PFSK-1 (cell line): ENCODE measurements at regions not wholly inside any gene's neighbourhood (a gene's known extent, or its start where the extent isn't known, plus 50 kb on each side); places are given as distances from the start of the nearest gene placed in this dataset.

Source experiments
- FOXP2 ChIP-seq: optimal IDR thresholded peaks from 2 replicates; pipeline ENCODE3; 2011; ENCODE audit warnings: borderline replicate concordance, control low read depth, inconsistent platforms; ENCODE audit not compliant: insufficient read depth; ENCODE audit errors: extremely low read length, extremely low read depth
- POLR2AphosphoS5 ChIP-seq: IDR thresholded peaks from 2 replicates; pipeline ENCODE4 v1.6.1; 2012; ENCODE audit warnings: low read depth, mild to moderate bottlenecking, control low read depth, low read length, moderate library complexity
- REST ChIP-seq, 2 experiments: IDR thresholded peaks; 2 replicates each; pipeline versions ENCODE4 v1.6.1 to v1.8.0; 2011 to 2012; ENCODE audit warnings: low read depth in 2 of 2, low read length in 2 of 2, control low read depth in 1 of 2, inconsistent platforms in 1 of 2, mild to moderate bottlenecking in 1 of 2, moderate library complexity in 1 of 2; ENCODE audit not compliant: insufficient read depth in 1 of 2
- SIN3A ChIP-seq: IDR thresholded peaks from 2 replicates; pipeline ENCODE4 v1.6.1; 2012; ENCODE audit warnings: mild to moderate bottlenecking, low read length, moderate library complexity, borderline replicate concordance; ENCODE audit not compliant: insufficient read depth
- TAF1 ChIP-seq: IDR thresholded peaks from 2 replicates; pipeline ENCODE4 v1.6.1; 2012; ENCODE audit warnings: low read length, control low read depth, borderline replicate concordance; ENCODE audit not compliant: insufficient read depth

- TF ChIP-seq POLR2AphosphoS5 = no peak
- peak in 1 of 2 experiments; percentile 22; a peak in 1 of 4 replicates for TF ChIP-seq REST (IDR thresholded peaks at IDR 0.05; ENCODE audit: insufficient read depth in 1 of 2, low read depth in 2 of 2, low read length in 2 of 2)
These were observed 83.7 kb upstream of the ZNF469 start for GRCh38 chr16:88298833-88299745.

- TF ChIP-seq SIN3A = no peak
- TF ChIP-seq POLR2AphosphoS5 = no peak
- no peak for TF ChIP-seq REST (IDR thresholded peaks at IDR 0.05; ENCODE audit: insufficient read depth in 1 of 2, low read depth in 2 of 2, low read length in 2 of 2)
- no peak for TF ChIP-seq TAF1
- TF ChIP-seq FOXP2 = no peak
These were observed 82.9 kb upstream of the ZNF469 start for GRCh38 chr16:88299751-88300462.

DNA sequence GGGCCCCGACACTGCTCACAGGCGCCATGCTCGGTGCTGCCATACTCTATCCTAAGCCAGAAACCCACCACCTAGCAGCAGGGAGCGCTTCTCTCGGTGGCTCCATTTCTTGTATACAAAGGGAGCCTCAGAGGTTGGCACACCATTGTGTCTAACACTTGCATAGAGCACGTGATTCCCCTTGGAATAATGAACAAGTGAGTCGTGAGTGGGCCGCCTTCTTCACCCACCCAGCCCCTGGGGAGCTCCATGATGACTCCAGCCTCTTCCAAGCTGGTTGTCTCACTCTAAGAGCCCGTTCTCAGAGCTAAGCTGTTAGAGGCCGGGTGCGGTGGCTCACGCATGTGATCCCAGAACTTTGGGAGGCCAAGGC, 82.3 kb upstream of the ZNF469 start:
- no peak for TF ChIP-seq FOXP2
- TF ChIP-seq REST (IDR thresholded peaks at IDR 0.05; ENCODE audit: insufficient read depth in 1 of 2, low read depth in 2 of 2, low read length in 2 of 2) = no peak
- no peak for TF ChIP-seq SIN3A
- TF ChIP-seq TAF1 = no peak
- TF ChIP-seq POLR2AphosphoS5 = no peak

DNA sequence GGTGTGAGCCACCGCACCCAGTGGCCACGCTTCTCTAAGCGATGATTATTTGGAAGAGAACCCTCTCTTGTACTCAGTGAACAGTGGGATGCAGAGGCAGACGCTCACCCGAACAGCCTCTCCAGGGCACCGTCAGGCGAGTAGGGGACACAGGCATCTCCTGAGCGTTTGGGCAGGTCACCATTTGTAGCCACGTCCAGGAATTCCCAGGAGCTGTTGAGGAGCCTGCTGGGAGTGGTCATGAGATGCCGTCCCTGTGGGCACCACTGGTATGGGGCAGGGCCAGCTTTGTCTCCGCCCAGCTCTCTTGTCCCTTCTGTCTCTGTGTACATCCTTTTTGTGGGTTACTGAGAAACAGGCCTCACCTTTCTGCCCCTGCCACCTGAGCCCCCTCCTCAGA, 81.3 kb upstream of the ZNF469 start:
- TF ChIP-seq POLR2AphosphoS5 = no peak

DNA sequence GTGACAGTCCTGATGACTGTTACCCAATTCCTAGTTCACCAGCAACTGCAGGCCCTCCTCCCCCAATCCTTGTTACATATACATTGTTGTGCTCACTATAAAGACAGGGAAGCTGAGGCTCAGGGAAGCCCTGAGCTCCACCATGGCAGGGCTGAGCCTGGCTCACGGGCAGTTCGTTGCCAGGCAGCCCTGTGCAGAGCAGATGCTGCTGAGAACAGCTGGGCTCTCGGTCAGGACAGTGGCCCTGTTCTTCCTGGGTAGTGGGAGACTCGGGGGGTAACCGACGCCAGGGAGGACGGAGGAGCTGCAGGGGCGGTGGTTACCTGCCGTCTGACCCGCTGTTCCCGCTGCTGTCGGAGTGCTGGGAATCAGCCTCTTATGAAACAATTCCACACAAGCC, 80.9 kb upstream of the ZNF469 start:
- TF ChIP-seq FOXP2 (no peak), SIN3A (no peak), TAF1 (no peak), REST (IDR thresholded peaks at IDR 0.05; ENCODE audit: insufficient read depth in 1 of 2, low read depth in 2 of 2, low read length in 2 of 2) (no peak), POLR2AphosphoS5 (no peak)
